H1 (cell line): ENCODE measurements at regions not wholly inside any gene's neighbourhood (a gene's known extent, or its start where the extent isn't known, plus 50 kb on each side); places are given as distances from the start of the nearest gene placed in this dataset.

Experiments
- CTCF ChIA-PET: fragments of 300-600 bp; sonication (Branson Sonifier 250); formaldehyde crosslinking; loops from one replicate; lab custom pipeline; 2021; ENCODE audit not compliant: partially characterized antibody; lab: Charles Lee
- POLR2A ChIA-PET: fragments of 300-600 bp; sonication (Branson Sonifier 250); formaldehyde crosslinking; loops from one replicate; lab custom pipeline; 2021; ENCODE audit warnings: inconsistent platforms; ENCODE audit not compliant: partially characterized antibody; lab: Charles Lee
- DNase-seq, 2 experiments: peaks; one replicate each; pipeline versions ENCODE4 v3.0.0 to v3.0.0-alpha.2; 2010 to 2022; ENCODE audit warnings: low spot score in 2 of 2, low read depth in 1 of 2, mixed read lengths in 1 of 2
- FAIRE-seq: peaks from 2 replicates; lab custom pipeline; 2011; peaks lifted over from hg19 to GRCh38; lab: Jason Lieb, UNC
- H2AFZ ChIP-seq: 2 replicates; pipeline ENCODE4 v1.8.1; 2012; ENCODE audit warnings: low read length, inconsistent platforms
- H2AK5ac ChIP-seq: 2 replicates; pipeline ENCODE4 v1.6.1; 2013; ENCODE audit warnings: low read depth, low read length
- H2BK120ac ChIP-seq: replicated peaks from 2 replicates; pipeline ENCODE3; 2013; ENCODE audit warnings: low read depth, low read length, inconsistent platforms
- H2BK12ac ChIP-seq: 2 replicates; pipeline ENCODE4 v1.6.1; 2013; ENCODE audit warnings: low read depth, low read length
- H2BK15ac ChIP-seq: 2 replicates; pipeline ENCODE4 v1.6.1; 2013; ENCODE audit warnings: low read length
- H2BK20ac ChIP-seq: 2 replicates; pipeline ENCODE4 v1.6.1; 2013; ENCODE audit warnings: low read length
- H2BK5ac ChIP-seq: 2 replicates; pipeline ENCODE4 v1.6.1; 2013; ENCODE audit warnings: low read depth, low read length
- H3K14ac ChIP-seq: 2 replicates; pipeline ENCODE4 v1.6.1; 2013; ENCODE audit warnings: inconsistent platforms; ENCODE audit not compliant: insufficient read length
- H3K18ac ChIP-seq: 2 replicates; pipeline ENCODE4 v1.6.1; 2013; ENCODE audit warnings: low read length; ENCODE audit errors: extremely low read depth
- H3K23ac ChIP-seq: 2 replicates; pipeline ENCODE4 v1.6.1; 2013; ENCODE audit warnings: inconsistent platforms; ENCODE audit not compliant: insufficient read length
- H3K23me2 ChIP-seq: 2 replicates; pipeline ENCODE4 v1.6.1; 2013; ENCODE audit warnings: low read depth, low read length
- H3K27ac ChIP-seq: 2 replicates; pipeline ENCODE4 v1.6.1; 2011; ENCODE audit warnings: low read depth, low read length, inconsistent platforms
- H3K27me3 ChIP-seq, 4 experiments: replicated peaks in 1 of 4; 1 replicate in 1 of 4; 2 replicates in 3 of 4; pipeline versions ENCODE4 v1.6.1 to v1.8.1; 2011 to 2013; ENCODE audit warnings: low read length in 3 of 4, mild to moderate bottlenecking in 3 of 4, inconsistent platforms in 2 of 4, mixed read lengths in 2 of 4, moderate library complexity in 1 of 4; ENCODE audit not compliant: control insufficient read depth in 3 of 4, insufficient read depth in 3 of 4; ENCODE audit errors: extremely low read depth in 1 of 4
- H3K36me3 ChIP-seq, 4 experiments: 2 replicates each; pipeline versions ENCODE4 v1.6.1 to v1.8.1; 2011 to 2013; ENCODE audit warnings: mild to moderate bottlenecking in 4 of 4, low read length in 3 of 4, moderate library complexity in 2 of 4, control low read depth in 1 of 4, inconsistent platforms in 1 of 4; ENCODE audit not compliant: insufficient read depth in 4 of 4, control insufficient read depth in 2 of 4
- H3K4ac ChIP-seq: replicated peaks from 2 replicates; pipeline ENCODE3; 2013; ENCODE audit warnings: low read length, low read depth, mixed read lengths, inconsistent platforms; ENCODE audit not compliant: insufficient read length
- H3K4me1 ChIP-seq, 4 experiments: replicated peaks in 1 of 4; 1 replicate in 1 of 4; 2 replicates in 3 of 4; pipeline versions ENCODE4 v1.6.1 to v1.8.1; 2011 to 2013; ENCODE audit warnings: low read length in 3 of 4, inconsistent platforms in 2 of 4, mixed read lengths in 1 of 4; ENCODE audit not compliant: insufficient read depth in 4 of 4, control insufficient read depth in 3 of 4
- H3K4me2 ChIP-seq, 2 experiments: 2 replicates each; pipeline versions ENCODE4 v1.6.1 to v1.8.1; 2011 to 2013; ENCODE audit warnings: low read depth in 2 of 2, low read length in 2 of 2, control low read depth in 1 of 2, inconsistent platforms in 1 of 2, mild to moderate bottlenecking in 1 of 2; ENCODE audit not compliant: insufficient read depth in 1 of 2
- H3K4me3 ChIP-seq, 4 experiments: fragments of 200-600, 300-600 bp in 1 of 4; sonication (generic), shearing (Covaris generic), sonication (Bioruptor Twin) in 1 of 4; 2 replicates each; pipeline versions ENCODE4 v1.5.1 to v1.8.1; 2011 to 2016; ENCODE audit warnings: low read length in 4 of 4, low read depth in 3 of 4, control low read depth in 2 of 4, inconsistent platforms in 2 of 4, mild to moderate bottlenecking in 2 of 4, mixed read lengths in 1 of 4, moderate library complexity in 1 of 4; ENCODE audit not compliant: insufficient read depth in 2 of 4; ENCODE audit errors: extremely low read depth in 1 of 4
- H3K56ac ChIP-seq: replicated peaks from 2 replicates; pipeline ENCODE3; 2013; ENCODE audit warnings: low read depth, mild to moderate bottlenecking, mixed read lengths, low read length, inconsistent platforms; ENCODE audit not compliant: insufficient read length
- H3K79me1 ChIP-seq: 2 replicates; pipeline ENCODE4 v1.6.1; 2013; ENCODE audit warnings: low read depth, low read length, control low read depth
- H3K79me2 ChIP-seq, 2 experiments: 2 replicates each; pipeline versions ENCODE4 v1.6.1 to v1.8.1; 2012 to 2013; ENCODE audit warnings: low read length in 2 of 2, mild to moderate bottlenecking in 2 of 2, inconsistent platforms in 1 of 2; ENCODE audit not compliant: insufficient read depth in 2 of 2, control insufficient read depth in 1 of 2
- H3K9ac ChIP-seq, 4 experiments: replicated peaks in 1 of 4; 1 replicate in 1 of 4; 2 replicates in 3 of 4; pipeline versions ENCODE4 v1.6.1 to v1.8.1; 2011 to 2013; ENCODE audit warnings: low read depth in 3 of 4, low read length in 3 of 4, control low read depth in 2 of 4, mild to moderate bottlenecking in 2 of 4, moderate library complexity in 2 of 4, inconsistent platforms in 1 of 4; ENCODE audit errors: extremely low read depth in 1 of 4
- H3K9me3 ChIP-seq, 2 experiments: 2 replicates each; pipeline versions ENCODE4 v1.6.1 to v1.8.1; 2012 to 2013; ENCODE audit warnings: mild to moderate bottlenecking in 2 of 2, moderate library complexity in 2 of 2, control low read depth in 1 of 2, inconsistent platforms in 1 of 2, low read depth in 1 of 2, low read length in 1 of 2, mixed read lengths in 1 of 2; ENCODE audit not compliant: insufficient read depth in 2 of 2
- H4K20me1 ChIP-seq, 2 experiments: replicated peaks in 1 of 2; 2 replicates each; pipeline versions ENCODE3 to v1.8.1; 2011 to 2013; ENCODE audit warnings: inconsistent platforms in 2 of 2, low read length in 2 of 2, mild to moderate bottlenecking in 1 of 2; ENCODE audit not compliant: insufficient read depth in 2 of 2, control insufficient read depth in 1 of 2
- H4K5ac ChIP-seq: 2 replicates; pipeline ENCODE4 v1.6.1; 2013; ENCODE audit warnings: low read length, low read depth, mixed read lengths, inconsistent platforms; ENCODE audit not compliant: insufficient read length
- H4K8ac ChIP-seq: 2 replicates; pipeline ENCODE4 v1.8.0; 2013; ENCODE audit warnings: mild to moderate bottlenecking, moderate library complexity, low read length, inconsistent platforms; ENCODE audit not compliant: insufficient read depth; ENCODE audit errors: extremely low read depth
- H4K91ac ChIP-seq: replicated peaks from 2 replicates; pipeline ENCODE3; 2013; ENCODE audit warnings: low read length, mixed read lengths, inconsistent platforms; ENCODE audit not compliant: insufficient read length
- ATF2 ChIP-seq: IDR thresholded peaks from 2 replicates; pipeline ENCODE4 v1.6.1; 2012; ENCODE audit warnings: low read length, inconsistent platforms
- CBX5 ChIP-seq: fragments of 300-800, 300-1000 bp; sonication (generic); IDR thresholded peaks from 2 replicates; pipeline ENCODE4 v1.7.1; 2016; ENCODE audit warnings: antibody characterized with exemption, low read length, low read depth
- EGR1 ChIP-seq: IDR thresholded peaks from 2 replicates; pipeline ENCODE4 v1.6.1; 2011; ENCODE audit warnings: low read depth, low read length, borderline replicate concordance
- EP300 ChIP-seq, 2 experiments: IDR thresholded peaks; 1 replicate in 1 of 2; 2 replicates in 1 of 2; pipeline ENCODE4 v1.6.1; 2011 to 2012; ENCODE audit warnings: low read depth in 2 of 2, low read length in 2 of 2, mild to moderate bottlenecking in 2 of 2, borderline replicate concordance in 1 of 2, inconsistent platforms in 1 of 2, moderate library complexity in 1 of 2
- KDM5A ChIP-seq: fragments of 200-600 bp; IDR thresholded peaks from 2 replicates; pipeline ENCODE4 v1.7.1; 2012; ENCODE audit warnings: mild to moderate bottlenecking, low read length, inconsistent platforms, mixed read lengths
- POLR2A ChIP-seq, 2 experiments: IDR thresholded peaks; 1 replicate in 1 of 2; 2 replicates in 1 of 2; pipeline ENCODE4 v1.6.1; 2011; ENCODE audit warnings: low read depth in 2 of 2, low read length in 2 of 2, mild to moderate bottlenecking in 2 of 2; ENCODE audit errors: control extremely low read depth in 1 of 2
- RBBP5 ChIP-seq: IDR thresholded peaks from 2 replicates; pipeline ENCODE4 v1.7.1; 2012; ENCODE audit warnings: low read depth, mild to moderate bottlenecking, inconsistent platforms, low read length, moderate library complexity, borderline replicate concordance
- RNF2 ChIP-seq: fragments of 200-900, 300-1000 bp; sonication (generic); IDR thresholded peaks from 2 replicates; pipeline ENCODE4 v1.7.1; 2016; ENCODE audit warnings: borderline replicate concordance, low read depth, mild to moderate bottlenecking, antibody characterized with exemption, low read length; ENCODE audit not compliant: poor library complexity, severe bottlenecking; ENCODE audit errors: missing control alignments
- SIRT6 ChIP-seq: IDR thresholded peaks from one replicate; pipeline ENCODE4 v1.7.1; 2012; ENCODE audit warnings: low read length, inconsistent platforms
- TCF12 ChIP-seq: IDR thresholded peaks from 2 replicates; pipeline ENCODE4 v1.6.1; 2011; ENCODE audit warnings: low read depth, mild to moderate bottlenecking, low read length
- YY1 ChIP-seq: IDR thresholded peaks from 2 replicates; pipeline ENCODE4 v1.6.1; 2011; ENCODE audit warnings: low read depth, mild to moderate bottlenecking, low read length
- WGBS, 2 experiments: shearing (Covaris generic) in 1 of 2; methylation state at CpG; one replicate each; pipeline versions ENCODE4 v1.1.6 to v1.1.7; 2013 to 2015; ENCODE audit warnings: low lambda C conversion rate in 2 of 2, mixed read lengths in 2 of 2, inconsistent platforms in 1 of 2, low coverage in 1 of 2, missing lambda C conversion rate in 1 of 2; ENCODE audit not compliant: insufficient replicate concordance in 2 of 2, insufficient coverage in 1 of 2, insufficient read length in 1 of 2; ENCODE audit errors: extremely low coverage in 1 of 2, missing lambda C conversion rate in 1 of 2; 5-methylcytosine and 5-hydroxymethylcytosine counted together
- TF ChIP-seq, protein P1 (sequence below): IDR thresholded peaks from 2 replicates; pipeline ENCODE4 v1.6.1; 2012; ENCODE audit warnings: inconsistent platforms

- no peak overlapping the region for H3K56ac ChIP-seq
- no peak overlapping the region for H3K9ac ChIP-seq
- no peak overlapping the region for H3K4me3 ChIP-seq
- H2BK120ac ChIP-seq: no peak overlapping the region
- WGBS, 2 experiments: 91% methylated on average over 8 of the region's 8 CpGs; no CpG with 5 or more reads in 1 of the 2 experiments
- H3K27me3 ChIP-seq: no peaks in the 10 kb centered on the region
- H3K27ac ChIP-seq: no peak overlapping the region
- H2BK12ac ChIP-seq: no peak overlapping the region
- no peak overlapping the region for H4K91ac ChIP-seq
- H3K4me1 ChIP-seq: peaks cover 2 to 15% (median 12%) of the 10 kb centered on the region in 4 experiments
- H2BK5ac ChIP-seq: no peak overlapping the region
- H2BK15ac ChIP-seq: no peak overlapping the region
- H4K20me1 ChIP-seq: no peaks in the 10 kb centered on the region
- H3K23ac ChIP-seq: no peak overlapping the region
- ChIA-PET CTCF (interaction anchor here (0.6 to 8.6 kb wide), 61 partner anchors 9 to 577 kb away, joined by 3 to 83 read pairs (median 4); partner anchors contain the start of gene RNASET2), POLR2A (interaction anchor here (1.7 kb wide), 1 partner anchor 225 kb away, joined by 3 read pairs; no protein-coding TSS in a partner anchor)
- H3K79me2 ChIP-seq: no peaks in the 10 kb centered on the region
- H3K36me3 ChIP-seq: no peaks in the 10 kb centered on the region
- H3K79me1 ChIP-seq: no peaks in the 10 kb centered on the region
- no peaks in the 10 kb centered on the region for H3K23me2 ChIP-seq
- H3K4ac ChIP-seq: no peak overlapping the region
- H3K18ac ChIP-seq: no peak overlapping the region
- H4K5ac ChIP-seq: no peak overlapping the region
- DNase-seq (peak in 1 of 2 experiments; percentile 38), FAIRE-seq (no peak)
- no peak overlapping the region for H3K4me2 ChIP-seq
- no peak overlapping the region for H2AFZ ChIP-seq
- H2BK20ac ChIP-seq: no peak overlapping the region
- no peaks in the 10 kb centered on the region for H3K9me3 ChIP-seq
- no peak overlapping the region for H2AK5ac ChIP-seq
- H3K14ac ChIP-seq: no peak overlapping the region
- H4K8ac ChIP-seq: no peak overlapping the region
- no peak for TF ChIP-seq KDM5A
- no peak for TF ChIP-seq RBBP5
- TF ChIP-seq SIRT6: no peak
- no peak for TF ChIP-seq POLR2A (IDR thresholded peaks at IDR 0.05; ENCODE audit: control extremely low read depth in 1 of 2, low read depth in 2 of 2, low read length in 2 of 2)
- no peak for TF ChIP-seq YY1
- TF ChIP-seq ATF2: no peak
- TF ChIP-seq TCF12: no peak
- no peak for TF ChIP-seq CBX5
- TF ChIP-seq, protein P1, sequence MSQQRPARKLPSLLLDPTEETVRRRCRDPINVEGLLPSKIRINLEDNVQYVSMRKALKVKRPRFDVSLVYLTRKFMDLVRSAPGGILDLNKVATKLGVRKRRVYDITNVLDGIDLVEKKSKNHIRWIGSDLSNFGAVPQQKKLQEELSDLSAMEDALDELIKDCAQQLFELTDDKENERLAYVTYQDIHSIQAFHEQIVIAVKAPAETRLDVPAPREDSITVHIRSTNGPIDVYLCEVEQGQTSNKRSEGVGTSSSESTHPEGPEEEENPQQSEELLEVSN: no peak
- TF ChIP-seq RNF2: no peak
- TF ChIP-seq EGR1: no peak
- TF ChIP-seq EP300 (IDR thresholded peaks at IDR 0.05; ENCODE audit: borderline replicate concordance in 1 of 2, low read depth in 2 of 2, low read length in 2 of 2): no peak
Observed at GRCh38 chr6:166774292-166774691, 147.2 kb upstream of the RPS6KA2 start.
